DND-41 (cell line): ENCODE measurements at regions not wholly inside any gene's neighbourhood (a gene's known extent, or its start where the extent isn't known, plus 50 kb on each side); places are given as distances from the start of the nearest gene placed in this dataset.

ENCODE experiments used
- ATAC-seq: fragments of 200-7000 bp; cut with Tn5 transposase; 3 replicates; pipeline ENCODE4 v1.9.1; 2021; ENCODE audit warnings: low read depth; ENCODE audit not compliant: insufficient read depth
- DNase-seq: peaks from one replicate; pipeline ENCODE4 v3.0.0-alpha.2; 2020
- H2AFZ ChIP-seq: 2 replicates; pipeline ENCODE4 v1.6.0; 2012; ENCODE audit warnings: low read depth, low read length
- H3K27ac ChIP-seq: 2 replicates; pipeline ENCODE4 v1.5.1; 2012; ENCODE audit warnings: low read length, inconsistent platforms
- H3K27me3 ChIP-seq: fragments of 200-600 bp; sonication (generic); 2 replicates; pipeline ENCODE4 v1.6.0; 2012; ENCODE audit warnings: low read length, mild to moderate bottlenecking, inconsistent platforms; ENCODE audit not compliant: insufficient read depth, poor library complexity
- H3K36me3 ChIP-seq: 2 replicates; pipeline ENCODE4 v1.5.1; 2012; ENCODE audit warnings: low read length, inconsistent platforms; ENCODE audit not compliant: insufficient read depth
- H3K4me1 ChIP-seq: 2 replicates; pipeline ENCODE4 v1.5.1; 2012; ENCODE audit warnings: mild to moderate bottlenecking, low read length; ENCODE audit not compliant: insufficient read depth
- H3K4me2 ChIP-seq: 2 replicates; pipeline ENCODE4 v1.6.0; 2012; ENCODE audit warnings: mild to moderate bottlenecking, moderate library complexity, low read length, inconsistent platforms; ENCODE audit not compliant: insufficient read depth
- H3K4me3 ChIP-seq, 2 experiments: fragments of 200-600 bp in 1 of 2; shearing (Covaris generic) in 1 of 2; 2 replicates each; pipeline ENCODE4 v1.5.1; 2012 to 2016; ENCODE audit warnings: inconsistent platforms in 2 of 2, low read length in 2 of 2, mild to moderate bottlenecking in 2 of 2, low read depth in 1 of 2, moderate library complexity in 1 of 2
- H3K79me2 ChIP-seq: 2 replicates; pipeline ENCODE4 v1.6.0; 2012; ENCODE audit warnings: low read length, inconsistent platforms; ENCODE audit not compliant: insufficient read depth
- H3K9ac ChIP-seq: 2 replicates; pipeline ENCODE4 v1.6.0; 2012; ENCODE audit warnings: low read depth, mild to moderate bottlenecking, inconsistent platforms, low read length, moderate library complexity
- H3K9me3 ChIP-seq: 2 replicates; pipeline ENCODE4 v1.5.1; 2012; ENCODE audit warnings: low read length, moderate library complexity, mild to moderate bottlenecking, inconsistent platforms; ENCODE audit not compliant: insufficient read depth, severe bottlenecking
- H4K20me1 ChIP-seq: 2 replicates; pipeline ENCODE4 v1.6.0; 2012; ENCODE audit warnings: low read length; ENCODE audit not compliant: insufficient read depth
- EZH2 ChIP-seq: IDR thresholded peaks from 3 replicates; pipeline ENCODE4 v1.6.1; 2012; ENCODE audit warnings: borderline replicate concordance, low read depth, mild to moderate bottlenecking, moderate library complexity, low read length, inconsistent platforms; ENCODE audit not compliant: severe bottlenecking
- TF ChIP-seq, protein P1 (sequence below): IDR thresholded peaks from 2 replicates; pipeline ENCODE4 v1.5.1; 2012; ENCODE audit warnings: borderline replicate concordance, low read length, moderate library complexity, mild to moderate bottlenecking; ENCODE audit not compliant: poor library complexity, severe bottlenecking; ENCODE audit errors: extremely low read depth

DNA sequence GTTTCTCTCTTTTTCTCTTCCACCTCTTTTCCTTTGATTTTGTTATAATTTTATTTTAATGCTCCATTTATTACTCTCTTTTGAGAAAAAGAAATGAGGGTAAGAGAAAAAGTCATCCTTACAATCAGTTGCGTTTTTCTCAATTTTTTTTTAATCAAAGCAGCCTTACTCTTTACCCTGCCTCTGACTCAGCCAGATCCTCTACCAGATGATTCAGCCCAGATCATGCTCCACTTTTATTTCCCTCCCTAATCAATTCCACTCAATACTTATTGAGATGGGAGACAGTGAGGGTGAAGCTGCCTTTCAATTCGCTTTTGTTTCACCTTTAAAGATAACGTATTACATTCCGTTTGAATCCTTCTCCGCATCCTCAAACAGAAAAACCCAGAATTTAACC, 337.9 kb downstream of the SATB2 start:
- H3K36me3 ChIP-seq, result no peaks in the 10 kb centered on the region
- no peak overlapping the region for H3K4me3 ChIP-seq
- no peak overlapping the region for H2AFZ ChIP-seq
- no peaks in the 10 kb centered on the region for H4K20me1 ChIP-seq
- ATAC-seq (no peak), DNase-seq (no peak)
- H3K27me3 ChIP-seq, result no peaks in the 10 kb centered on the region
- H3K4me1 ChIP-seq, result no peaks in the 10 kb centered on the region
- no peak overlapping the region for H3K9ac ChIP-seq
- no peaks in the 10 kb centered on the region for H3K79me2 ChIP-seq
- no peaks in the 10 kb centered on the region for H3K9me3 ChIP-seq
- H3K4me2 ChIP-seq, result no peak overlapping the region
- no peak for TF ChIP-seq EZH2
- TF ChIP-seq, protein P1, sequence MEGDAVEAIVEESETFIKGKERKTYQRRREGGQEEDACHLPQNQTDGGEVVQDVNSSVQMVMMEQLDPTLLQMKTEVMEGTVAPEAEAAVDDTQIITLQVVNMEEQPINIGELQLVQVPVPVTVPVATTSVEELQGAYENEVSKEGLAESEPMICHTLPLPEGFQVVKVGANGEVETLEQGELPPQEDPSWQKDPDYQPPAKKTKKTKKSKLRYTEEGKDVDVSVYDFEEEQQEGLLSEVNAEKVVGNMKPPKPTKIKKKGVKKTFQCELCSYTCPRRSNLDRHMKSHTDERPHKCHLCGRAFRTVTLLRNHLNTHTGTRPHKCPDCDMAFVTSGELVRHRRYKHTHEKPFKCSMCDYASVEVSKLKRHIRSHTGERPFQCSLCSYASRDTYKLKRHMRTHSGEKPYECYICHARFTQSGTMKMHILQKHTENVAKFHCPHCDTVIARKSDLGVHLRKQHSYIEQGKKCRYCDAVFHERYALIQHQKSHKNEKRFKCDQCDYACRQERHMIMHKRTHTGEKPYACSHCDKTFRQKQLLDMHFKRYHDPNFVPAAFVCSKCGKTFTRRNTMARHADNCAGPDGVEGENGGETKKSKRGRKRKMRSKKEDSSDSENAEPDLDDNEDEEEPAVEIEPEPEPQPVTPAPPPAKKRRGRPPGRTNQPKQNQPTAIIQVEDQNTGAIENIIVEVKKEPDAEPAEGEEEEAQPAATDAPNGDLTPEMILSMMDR, result no peak
- no peak overlapping the region for H3K27ac ChIP-seq

- H3K4me3 ChIP-seq, result no peak overlapping the region
- H3K36me3 ChIP-seq, result no peaks in the 10 kb centered on the region
- no peaks in the 10 kb centered on the region for H3K27me3 ChIP-seq
- H3K27ac ChIP-seq, result no peak overlapping the region
- H3K9me3 ChIP-seq, result no peaks in the 10 kb centered on the region
- DNase-seq, result no peak
- no peaks in the 10 kb centered on the region for H4K20me1 ChIP-seq
- no peak overlapping the region for H3K9ac ChIP-seq
- H3K4me2 ChIP-seq, result no peak overlapping the region
- TF ChIP-seq, protein P1, result no peak
- TF ChIP-seq EZH2, result no peak
- no peaks in the 10 kb centered on the region for H3K4me1 ChIP-seq
- ATAC-seq, result no peak
- no peak overlapping the region for H2AFZ ChIP-seq
- no peaks in the 10 kb centered on the region for H3K79me2 ChIP-seq
Measured at GRCh38 chr2:199118673-199119112, 339.0 kb downstream of the SATB2 start.

DNA sequence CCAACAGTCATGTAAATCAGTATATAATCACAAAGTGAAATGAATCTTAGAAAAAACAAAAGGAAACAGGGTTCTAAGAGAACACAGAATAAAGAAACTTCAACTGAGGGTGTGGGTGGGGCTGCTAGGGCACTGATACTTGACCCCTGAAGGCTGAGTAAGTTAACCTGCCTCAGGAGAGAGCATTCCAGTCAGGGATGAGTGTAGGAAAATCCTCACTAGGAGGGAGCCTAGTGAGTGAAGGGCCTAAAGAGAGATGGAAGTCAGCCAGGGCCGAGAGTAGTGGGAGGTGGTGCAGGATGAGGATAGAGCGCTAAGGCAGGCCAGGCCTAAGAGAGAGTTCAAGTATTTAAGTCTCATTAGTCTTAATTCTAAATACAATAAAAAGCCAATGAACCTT, 342.6 kb downstream of the SATB2 start:
- DNase-seq (no peak), ATAC-seq (no peak)
- H3K4me2 ChIP-seq, result no peak overlapping the region
- H3K4me1 ChIP-seq, result no peaks in the 10 kb centered on the region
- H3K27me3 ChIP-seq, result no peaks in the 10 kb centered on the region
- no peak overlapping the region for H3K9ac ChIP-seq
- H4K20me1 ChIP-seq, result no peaks in the 10 kb centered on the region
- TF ChIP-seq, protein P1, result no peak
- TF ChIP-seq EZH2, result no peak
- H3K9me3 ChIP-seq, result no peaks in the 10 kb centered on the region
- no peaks in the 10 kb centered on the region for H3K79me2 ChIP-seq
- H3K27ac ChIP-seq, result no peak overlapping the region
- no peak overlapping the region for H3K4me3 ChIP-seq
- H3K36me3 ChIP-seq, result no peaks in the 10 kb centered on the region
- H2AFZ ChIP-seq, result no peak overlapping the region

DNA sequence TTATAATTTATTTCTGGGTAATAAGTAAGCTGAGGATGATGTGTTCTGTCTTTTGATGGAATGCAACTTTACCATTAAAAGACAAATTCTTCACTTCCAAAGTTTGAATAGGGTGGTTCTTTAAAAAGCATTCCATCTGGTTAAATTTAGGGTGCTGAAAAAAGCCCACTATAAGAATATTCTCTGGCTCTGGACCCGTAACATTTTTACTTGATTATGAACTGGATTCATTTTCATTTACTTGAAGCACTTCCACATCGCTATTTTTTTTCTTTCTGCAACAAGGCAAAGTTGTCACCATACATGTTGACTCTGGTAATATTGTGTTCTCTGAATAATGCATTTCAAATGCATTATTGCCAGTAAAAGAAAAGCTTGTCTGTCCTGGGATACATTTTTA, 344.6 kb downstream of the SATB2 start:
- no peak overlapping the region for H3K27ac ChIP-seq
- H3K4me1 ChIP-seq, result no peaks in the 10 kb centered on the region
- no peak overlapping the region for H3K9ac ChIP-seq
- no peaks in the 10 kb centered on the region for H3K27me3 ChIP-seq
- H3K4me2 ChIP-seq, result no peak overlapping the region
- DNase-seq (no peak), ATAC-seq (no peak)
- H3K4me3 ChIP-seq, result no peak overlapping the region
- TF ChIP-seq, protein P1, result no peak
- H2AFZ ChIP-seq, result no peak overlapping the region
- no peaks in the 10 kb centered on the region for H4K20me1 ChIP-seq
- H3K36me3 ChIP-seq, result no peaks in the 10 kb centered on the region
- no peaks in the 10 kb centered on the region for H3K79me2 ChIP-seq
- H3K9me3 ChIP-seq, result no peaks in the 10 kb centered on the region
